ENCODE measurements at regions not wholly inside any gene's neighbourhood (a gene's known extent, or its start where the extent isn't known, plus 50 kb on each side); places are given as distances from the start of the nearest gene placed in this dataset.

GRCh38 chr2:64853894-64854293 is 135.3 kb upstream of the SLC1A4 start:
- TF ChIP-seq CTCF (IDR thresholded peaks at IDR 0.05) (no peak), EP300 (IDR thresholded peaks at IDR 0.05; ENCODE audit: borderline replicate concordance in 1 of 2, low read depth in 1 of 2, low read length in 1 of 2) (no peak), JUND (IDR thresholded peaks at IDR 0.05) (no peak), ZBTB33 (IDR thresholded peaks at IDR 0.05; ENCODE audit: borderline replicate concordance, low read depth) (no peak), POLR2AphosphoS5 (IDR thresholded peaks at IDR 0.05; ENCODE audit: low read depth, low read length) (no peak), RFX5 (IDR thresholded peaks at IDR 0.05; ENCODE audit: low read length) (no peak)
- TF ChIP-seq, protein P1, sequence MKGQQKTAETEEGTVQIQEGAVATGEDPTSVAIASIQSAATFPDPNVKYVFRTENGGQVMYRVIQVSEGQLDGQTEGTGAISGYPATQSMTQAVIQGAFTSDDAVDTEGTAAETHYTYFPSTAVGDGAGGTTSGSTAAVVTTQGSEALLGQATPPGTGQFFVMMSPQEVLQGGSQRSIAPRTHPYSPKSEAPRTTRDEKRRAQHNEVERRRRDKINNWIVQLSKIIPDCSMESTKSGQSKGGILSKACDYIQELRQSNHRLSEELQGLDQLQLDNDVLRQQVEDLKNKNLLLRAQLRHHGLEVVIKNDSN (IDR thresholded peaks at IDR 0.05; ENCODE audit: borderline replicate concordance, low read depth), result no peak
- TF ChIP-seq, protein P2, sequence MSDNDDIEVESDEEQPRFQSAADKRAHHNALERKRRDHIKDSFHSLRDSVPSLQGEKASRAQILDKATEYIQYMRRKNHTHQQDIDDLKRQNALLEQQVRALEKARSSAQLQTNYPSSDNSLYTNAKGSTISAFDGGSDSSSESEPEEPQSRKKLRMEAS (IDR thresholded peaks at IDR 0.05; ENCODE audit: low read depth), result no peak
